HEK293T (cell line): ENCODE measurements at regions not wholly inside any gene's neighbourhood (a gene's known extent, or its start where the extent isn't known, plus 50 kb on each side); places are given as distances from the start of the nearest gene placed in this dataset.

Experiments used
- CTCF ChIA-PET: fragments of 350-600 bp; formaldehyde crosslinking; extraction: SDS; loops from one replicate; lab custom pipeline; 2021; ENCODE audit warnings: antibody characterized with exemption, inconsistent platforms; lab: Yijun Ruan, JAX
- POLR2A ChIA-PET: fragments of 350-600 bp; formaldehyde crosslinking; extraction: SDS; loops from one replicate; lab custom pipeline; 2020; ENCODE audit warnings: antibody characterized with exemption, inconsistent platforms; lab: Yijun Ruan, JAX
- DNase-seq: peaks from one replicate; pipeline ENCODE4 v3.0.0; 2012; ENCODE audit warnings: mixed read lengths; ENCODE audit errors: extremely low spot score
- ARNT ChIP-seq: fragments of 450-650 bp; IDR thresholded peaks from 2 replicates; pipeline ENCODE4 v1.6.1; 2017; ENCODE audit warnings: mild to moderate bottlenecking
- BHLHE40 ChIP-seq: fragments of 450-650 bp; IDR thresholded peaks from 2 replicates; pipeline ENCODE4 v1.6.1; 2016; ENCODE audit warnings: mild to moderate bottlenecking, moderate library complexity, borderline replicate concordance
- CTBP1 ChIP-seq: fragments of 450-650 bp; IDR thresholded peaks from 2 replicates; pipeline ENCODE4 v1.6.1; 2016; ENCODE audit warnings: borderline replicate concordance
- ELF4 ChIP-seq: fragments of 450-650 bp; IDR thresholded peaks from 2 replicates; pipeline ENCODE4 v1.6.1; 2017; ENCODE audit warnings: antibody characterized with exemption
- FOXA1 ChIP-seq: fragments of 450-650 bp; IDR thresholded peaks from 2 replicates; pipeline ENCODE4 v1.6.1; 2016; ENCODE audit warnings: mild to moderate bottlenecking
- FOXK2 ChIP-seq: fragments of 450-650 bp; IDR thresholded peaks from 2 replicates; pipeline ENCODE4 v1.6.1; 2016; ENCODE audit warnings: mild to moderate bottlenecking
- FOXM1 ChIP-seq: fragments of 450-650 bp; IDR thresholded peaks from 2 replicates; pipeline ENCODE4 v1.6.1; 2017; ENCODE audit warnings: mild to moderate bottlenecking, borderline replicate concordance
- HDGF ChIP-seq: fragments of 450-650 bp; IDR thresholded peaks from 2 replicates; pipeline ENCODE4 v1.6.1; 2017; ENCODE audit warnings: antibody characterized with exemption, borderline replicate concordance
- L3MBTL2 ChIP-seq: fragments of 450-650 bp; conservative IDR thresholded peaks from 2 replicates; pipeline ENCODE4 v1.6.1; 2016; ENCODE audit warnings: mild to moderate bottlenecking
- LEF1 ChIP-seq: fragments of 450-650 bp; IDR thresholded peaks from 2 replicates; pipeline ENCODE4 v1.6.1; 2017; ENCODE audit warnings: mild to moderate bottlenecking, borderline replicate concordance
- NFRKB ChIP-seq: fragments of 450-650 bp; IDR thresholded peaks from 2 replicates; pipeline ENCODE4 v1.6.1; 2016; ENCODE audit warnings: mild to moderate bottlenecking, moderate library complexity
- PKNOX1 ChIP-seq: fragments of 450-650 bp; IDR thresholded peaks from 2 replicates; pipeline ENCODE4 v1.6.1; 2016
- SP1 ChIP-seq: fragments of 450-650 bp; IDR thresholded peaks from 2 replicates; pipeline ENCODE4 v1.6.1; 2017
- SUZ12 ChIP-seq: fragments of 450-650 bp; IDR thresholded peaks from 2 replicates; pipeline ENCODE4 v1.6.1; 2016; ENCODE audit warnings: mild to moderate bottlenecking
- TARDBP ChIP-seq: fragments of 450-650 bp; IDR thresholded peaks from 2 replicates; pipeline ENCODE4 v1.6.1; 2016
- ZNF384 ChIP-seq: fragments of 450-650 bp; IDR thresholded peaks from 2 replicates; pipeline ENCODE4 v1.6.1; 2016

DNA sequence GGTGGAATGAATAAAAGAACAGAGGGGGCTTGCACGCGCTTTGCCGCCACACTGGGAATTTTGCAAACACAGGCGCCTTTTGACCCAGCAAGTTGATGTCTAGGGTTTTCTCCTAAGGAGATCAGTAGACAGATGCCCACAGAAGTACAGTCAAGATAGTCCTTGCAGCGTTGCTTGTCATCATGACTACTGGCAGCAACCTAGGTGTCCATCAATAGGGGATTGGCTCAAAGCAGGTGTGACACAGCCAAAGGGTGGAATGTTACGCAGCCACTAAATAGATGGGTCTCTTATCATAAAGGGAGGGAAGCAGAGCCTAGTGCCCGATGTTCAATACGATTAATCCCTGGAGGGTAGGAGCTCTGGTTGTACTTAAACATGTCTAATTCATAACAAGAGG lies 63.8 kb upstream of the GGTA1 start:
- POLR2A ChIA-PET = no interaction called here
- no peak for DNase-seq
- TF ChIP-seq ELF4 (no peak), LEF1 (no peak), L3MBTL2 (no peak), FOXM1 (no peak), ARNT (no peak), BHLHE40 (no peak), PKNOX1 (no peak)
- CTCF ChIA-PET = interaction anchor here (0.7 kb wide), 1 partner anchor 73 kb away, joined by 4 read pairs; no protein-coding TSS in a partner anchor

DNA sequence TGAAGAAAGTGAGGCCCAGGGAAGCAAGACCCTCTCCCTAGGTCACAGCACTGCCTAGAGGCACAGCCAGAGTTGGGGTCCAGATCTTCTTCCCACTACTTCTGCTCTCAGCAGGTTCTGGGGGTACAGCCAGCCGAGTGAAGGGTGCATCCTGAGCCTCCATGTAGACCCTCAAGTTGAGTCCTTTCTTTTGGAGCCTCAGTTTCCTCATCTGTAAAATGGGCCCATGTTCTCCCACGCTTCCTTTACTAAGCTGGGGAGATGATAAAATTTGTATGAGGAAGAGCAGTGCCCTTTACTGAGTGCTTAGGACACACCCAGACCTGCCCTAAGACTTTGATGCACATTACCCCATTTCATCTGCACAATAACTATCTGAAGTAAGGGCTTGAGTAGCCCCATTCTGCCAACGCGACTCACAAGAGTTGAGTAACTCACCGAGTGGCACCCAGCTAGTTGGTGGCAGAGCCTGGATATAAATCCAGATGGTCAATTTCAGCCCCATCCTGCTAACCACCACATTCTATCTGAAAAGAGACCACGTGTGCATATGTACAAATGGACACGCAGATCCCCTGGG lies 64.3 kb upstream of the GGTA1 start:
- TF ChIP-seq FOXM1 (no peak), SUZ12 (no peak), PKNOX1 (no peak), HDGF (no peak), TARDBP (no peak), CTBP1 (no peak)
- ChIA-PET POLR2A (no interaction called here), CTCF (interaction anchor here (0.7 kb wide), 1 partner anchor 73 kb away, joined by 4 read pairs; no protein-coding TSS in a partner anchor)
- DNase-seq = no peak

- ChIA-PET POLR2A (no interaction called here), CTCF (no interaction called here)
- TF ChIP-seq HDGF (no peak), PKNOX1 (no peak), FOXA1 (no peak), ELF4 (no peak), SP1 (no peak), L3MBTL2 (no peak), LEF1 (no peak), ARNT (no peak), TARDBP (no peak)
- DNase-seq = no peak
Measured at GRCh38 chr9:121564504-121565260, 65.0 kb upstream of the GGTA1 start.

- ChIA-PET POLR2A (no interaction called here), CTCF (interaction anchor here (1.1 kb wide), 1 partner anchor 11 kb away, joined by 6 read pairs; no protein-coding TSS in a partner anchor)
- no peak for TF ChIP-seq FOXK2
- no peak for TF ChIP-seq TARDBP
- TF ChIP-seq ELF4 = no peak
- TF ChIP-seq NFRKB = no peak
- TF ChIP-seq SUZ12 = no peak
- TF ChIP-seq SP1 = no peak
- no peak for TF ChIP-seq PKNOX1
- no peak for TF ChIP-seq FOXM1
- no peak for TF ChIP-seq FOXA1
- TF ChIP-seq ARNT = no peak
- TF ChIP-seq CTBP1 = no peak
- TF ChIP-seq L3MBTL2 = no peak
- no peak for DNase-seq
Measured at GRCh38 chr9:121566481-121567465, 67.1 kb upstream of the GGTA1 start.

DNA sequence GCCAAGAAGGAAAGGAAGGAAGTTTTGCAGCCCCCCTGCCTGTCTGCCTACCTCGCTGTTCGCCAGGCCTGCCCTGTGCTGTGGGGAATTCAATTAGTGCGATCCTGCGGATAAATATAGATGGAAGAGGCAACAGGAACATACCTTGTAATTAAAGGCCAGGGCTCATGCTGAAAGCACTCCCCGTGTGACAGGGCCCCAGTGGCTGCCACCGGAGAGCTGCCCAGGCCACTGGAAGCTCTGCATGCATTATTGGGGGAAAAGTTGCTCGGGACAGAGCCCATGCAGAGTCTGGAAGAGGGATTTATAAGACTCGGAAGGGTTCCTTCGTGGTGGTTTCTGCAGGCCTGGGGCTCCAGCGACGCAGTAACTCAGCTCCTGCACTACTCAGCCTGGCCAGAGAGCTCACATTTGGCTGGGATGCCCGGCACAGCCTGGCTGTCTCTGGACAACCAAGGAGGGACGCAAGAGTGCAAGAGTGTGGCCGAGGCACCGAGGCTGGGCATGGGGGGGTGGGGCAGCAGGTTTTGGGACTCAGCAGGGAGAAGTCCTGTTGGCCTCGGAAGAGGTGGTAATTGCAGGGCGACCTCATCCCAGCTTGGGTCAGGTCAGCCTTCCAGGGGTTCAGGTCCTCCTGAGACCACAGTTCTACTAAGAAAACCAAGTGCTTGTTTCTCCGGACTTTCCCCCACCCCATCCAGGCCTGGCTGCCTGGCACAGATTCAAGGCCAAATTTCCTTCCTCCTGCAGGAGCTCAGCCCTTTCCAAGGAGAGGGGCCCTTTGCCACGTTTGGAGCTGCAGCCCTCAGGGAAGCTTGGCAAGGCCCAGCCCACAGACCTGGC lies 68.1 kb upstream of the GGTA1 start:
- POLR2A ChIA-PET = no interaction called here
- CTCF ChIA-PET = interaction anchor here (1.1 to 1.5 kb wide), 2 partner anchors 12 to 17 kb away, joined by 6 to 9 read pairs; no protein-coding TSS in a partner anchor
- no peak for TF ChIP-seq SUZ12
- no peak for TF ChIP-seq FOXM1
- no peak for TF ChIP-seq CTBP1
- TF ChIP-seq FOXA1 = no peak
- TF ChIP-seq ZNF384 = no peak
- TF ChIP-seq SP1 = no peak
- TF ChIP-seq TARDBP = no peak
- TF ChIP-seq HDGF = no peak
- no peak for TF ChIP-seq FOXK2
- TF ChIP-seq ELF4 = no peak
- TF ChIP-seq L3MBTL2 = no peak
- TF ChIP-seq PKNOX1 = no peak
- TF ChIP-seq BHLHE40 = no peak
- no peak for TF ChIP-seq ARNT
- no peak for TF ChIP-seq NFRKB
- no peak for DNase-seq
